Adrenal gland (tissue), 5 donors: ENCODE measurements at regions not wholly inside any gene's neighbourhood (a gene's known extent, or its start where the extent isn't known, plus 50 kb on each side); places are given as distances from the start of the nearest gene placed in this dataset.

ENCODE experiments used
- POLR2A ChIP-seq, 2 donors: fragments of 450-650 bp; IDR thresholded peaks; one replicate each; pipeline ENCODE4 v1.6.1; 2017; ENCODE audit warnings: antibody characterized with exemption in 2 of 2, mild to moderate bottlenecking in 2 of 2, moderate library complexity in 1 of 2
- TF ChIP-seq, protein P1 (sequence below), 6 experiments: fragments of 450-650 bp in 4 of 6; fragments of 200-600 bp in 2 of 6; sonication (generic) in 1 of 6; IDR thresholded peaks; 1 replicate in 5 of 6; 2 replicates in 1 of 6; pipeline versions ENCODE4 v1.5.1 to v1.8.0; 2016 to 2021; ENCODE audit warnings: antibody characterized with exemption in 6 of 6, mild to moderate bottlenecking in 2 of 6, moderate library complexity in 1 of 6
- donor health status: DM: no; HTN: no; CAD: no.

DNA sequence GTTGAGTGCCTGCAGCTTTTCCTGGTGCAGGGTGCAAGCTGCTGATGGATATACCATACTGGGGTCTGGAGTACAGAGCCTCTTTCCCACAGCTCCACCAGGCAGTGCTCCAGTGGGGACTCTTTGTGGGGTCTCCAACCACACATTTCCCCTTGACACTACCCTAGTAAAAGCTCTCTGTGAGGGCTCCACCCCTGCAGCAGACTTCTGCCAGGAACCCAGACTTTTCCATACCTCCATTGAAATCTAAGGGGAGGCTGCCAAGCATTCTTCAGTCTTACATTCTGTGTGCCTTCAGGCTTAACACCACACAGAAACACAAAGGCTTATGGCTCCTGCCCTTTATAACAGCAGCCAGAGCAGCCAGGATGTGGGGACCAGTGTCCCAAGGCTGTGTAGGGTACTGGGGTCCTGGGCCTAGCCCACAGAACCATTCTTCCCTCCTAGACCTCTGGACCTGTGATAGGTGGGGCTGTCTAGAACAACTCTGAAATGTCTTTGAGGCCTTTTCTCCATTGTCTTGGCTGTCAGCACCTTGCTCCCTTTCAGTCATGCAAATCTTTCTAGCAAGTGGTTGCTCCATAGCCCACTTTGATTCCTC lies 65.7 kb downstream of the TBXT start:
- TF ChIP-seq, protein P1, sequence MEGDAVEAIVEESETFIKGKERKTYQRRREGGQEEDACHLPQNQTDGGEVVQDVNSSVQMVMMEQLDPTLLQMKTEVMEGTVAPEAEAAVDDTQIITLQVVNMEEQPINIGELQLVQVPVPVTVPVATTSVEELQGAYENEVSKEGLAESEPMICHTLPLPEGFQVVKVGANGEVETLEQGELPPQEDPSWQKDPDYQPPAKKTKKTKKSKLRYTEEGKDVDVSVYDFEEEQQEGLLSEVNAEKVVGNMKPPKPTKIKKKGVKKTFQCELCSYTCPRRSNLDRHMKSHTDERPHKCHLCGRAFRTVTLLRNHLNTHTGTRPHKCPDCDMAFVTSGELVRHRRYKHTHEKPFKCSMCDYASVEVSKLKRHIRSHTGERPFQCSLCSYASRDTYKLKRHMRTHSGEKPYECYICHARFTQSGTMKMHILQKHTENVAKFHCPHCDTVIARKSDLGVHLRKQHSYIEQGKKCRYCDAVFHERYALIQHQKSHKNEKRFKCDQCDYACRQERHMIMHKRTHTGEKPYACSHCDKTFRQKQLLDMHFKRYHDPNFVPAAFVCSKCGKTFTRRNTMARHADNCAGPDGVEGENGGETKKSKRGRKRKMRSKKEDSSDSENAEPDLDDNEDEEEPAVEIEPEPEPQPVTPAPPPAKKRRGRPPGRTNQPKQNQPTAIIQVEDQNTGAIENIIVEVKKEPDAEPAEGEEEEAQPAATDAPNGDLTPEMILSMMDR (IDR thresholded peaks at IDR 0.05), result no peak
- TF ChIP-seq POLR2A (IDR thresholded peaks at IDR 0.05), result no peak
